ENCODE measurements at regions not wholly inside any gene's neighbourhood (a gene's known extent, or its start where the extent isn't known, plus 50 kb on each side); places are given as distances from the start of the nearest gene placed in this dataset.
A peak's percentile ranks its signal among the peaks of the same experiment; 100 is the strongest.
"Not testable (repeated sequence)": the region's sequence is repeated elsewhere in the genome, so short reads cannot be mapped to it uniquely, and the experiment has no call there.

GRCh38 chr12:63406781-63407180 lies 255.8 kb upstream of the AVPR1A start:
- no peak for DNase-seq (ENCODE audit: low spot score)

DNA sequence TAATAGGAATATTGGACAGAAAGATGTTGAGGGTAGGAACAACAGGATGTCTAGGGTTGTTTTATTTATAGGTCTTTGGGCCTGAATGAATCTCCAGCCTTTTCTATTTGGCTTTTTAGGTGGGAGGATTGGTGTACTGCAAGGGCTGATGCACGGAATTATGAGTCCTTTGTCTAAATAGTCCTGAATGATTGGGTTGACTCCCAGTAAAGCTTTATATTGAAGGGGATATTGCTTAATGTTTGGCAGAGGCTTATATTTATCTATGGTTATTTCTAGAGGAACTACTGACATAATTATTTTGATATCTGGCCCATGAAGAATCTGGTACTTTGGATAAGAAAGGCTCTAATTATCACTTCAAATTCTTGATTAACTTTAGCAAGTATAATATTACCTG lies 253.6 kb upstream of the AVPR1A start:
- DNase-seq (ENCODE audit: low spot score), result no peak

- DNase-seq (ENCODE audit: low spot score), result no peak
Observed at GRCh38 chr12:63403256-63403655, 252.3 kb upstream of the AVPR1A start.

- no peak for DNase-seq (ENCODE audit: low spot score)
Observed at GRCh38 chr12:63400718-63401117, 249.7 kb upstream of the AVPR1A start.

DNA sequence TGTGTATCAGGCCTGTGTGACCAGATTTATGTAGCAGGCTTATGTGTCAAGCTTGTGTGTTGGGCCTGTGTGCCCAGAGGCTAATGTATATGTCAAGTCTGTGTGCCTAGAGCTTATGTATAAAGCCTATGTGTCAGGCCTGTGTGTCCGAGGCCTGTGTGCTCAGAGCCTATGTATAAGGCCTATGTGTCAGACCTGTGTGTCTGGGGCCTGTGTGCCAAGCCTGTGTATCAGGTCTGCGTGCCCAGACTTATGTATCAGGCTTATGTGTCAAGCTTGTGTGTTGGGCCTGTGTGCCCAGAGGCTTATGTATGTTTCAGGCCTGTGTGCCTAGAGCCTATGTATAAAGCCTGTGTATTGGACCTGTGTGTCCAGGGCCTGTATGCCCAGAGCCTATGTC lies 249.3 kb upstream of the AVPR1A start:
- DNase-seq (ENCODE audit: low spot score), result no peak

DNA sequence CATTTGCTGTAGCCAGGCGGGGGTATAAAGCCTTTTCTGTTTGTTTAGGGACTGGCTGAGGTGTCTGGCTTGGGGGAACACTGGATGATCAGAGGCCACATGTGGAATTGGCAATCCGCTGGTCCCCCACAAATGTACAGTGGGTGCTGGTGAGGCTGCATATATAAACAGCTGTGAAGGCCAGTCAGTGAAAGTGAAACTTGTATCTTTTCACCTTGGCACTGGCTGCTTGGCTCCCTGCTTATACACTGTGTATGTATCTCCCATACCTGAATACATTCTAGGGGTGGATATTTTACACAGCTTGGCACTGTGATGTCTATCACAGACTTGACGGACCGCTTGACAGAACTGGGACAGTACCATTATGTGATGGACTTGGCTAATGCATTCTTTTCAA lies 246.8 kb upstream of the AVPR1A start:
- no peak for DNase-seq (ENCODE audit: low spot score)

DNA sequence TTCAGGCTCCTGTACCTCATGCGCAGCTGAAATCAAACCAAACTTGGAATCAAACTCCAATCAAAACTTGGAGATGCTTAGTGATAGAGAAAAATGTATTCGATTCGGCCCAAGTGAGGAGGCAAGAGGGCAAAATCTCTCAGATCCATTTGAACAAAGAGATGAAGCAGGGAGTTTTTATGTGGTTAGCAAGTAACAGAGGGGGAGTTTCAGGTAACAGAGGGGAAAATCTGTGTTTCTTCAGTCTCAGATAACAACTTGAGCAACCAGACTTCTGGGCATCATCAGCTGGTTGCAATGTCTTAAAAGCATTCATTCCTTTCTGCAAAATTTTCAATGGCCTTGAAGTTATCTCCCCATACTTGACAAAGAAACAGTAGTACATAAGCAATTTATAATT lies 245.1 kb upstream of the AVPR1A start:
- DNase-seq (ENCODE audit: low spot score), result no peak

GRCh38 chr12:63394983-63395382 lies 244.0 kb upstream of the AVPR1A start:
- DNase-seq (ENCODE audit: low spot score), result no peak

GRCh38 chr12:63394349-63394748 lies 243.3 kb upstream of the AVPR1A start:
- no peak for DNase-seq (ENCODE audit: low spot score)

DNA sequence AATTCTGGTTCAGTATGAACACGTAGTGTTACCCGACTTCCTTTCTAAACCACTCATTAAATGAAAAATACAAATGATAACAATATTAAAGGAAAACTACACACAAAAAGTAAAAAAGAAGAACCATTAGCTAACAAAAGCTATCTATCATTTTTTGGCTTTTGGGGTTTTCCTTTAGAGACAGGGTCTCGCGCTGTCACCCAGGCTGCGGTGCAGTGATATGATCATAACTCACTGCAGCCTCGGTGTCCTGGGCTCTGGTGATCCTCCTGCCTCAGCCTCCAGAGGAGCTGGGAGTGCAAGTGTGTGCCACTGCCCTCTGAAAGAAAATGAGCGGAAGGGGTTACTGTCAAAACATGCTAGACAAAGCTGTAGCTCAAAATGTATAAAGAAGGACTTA lies 238.2 kb upstream of the AVPR1A start:
- no peak for DNase-seq (ENCODE audit: low spot score)

GRCh38 chr12:63387771-63388170 lies 236.8 kb upstream of the AVPR1A start:
- DNase-seq (ENCODE audit: low spot score), result no peak

- no peak for DNase-seq (ENCODE audit: low spot score)
Observed at GRCh38 chr12:63382930-63383329, 231.9 kb upstream of the AVPR1A start.

DNA sequence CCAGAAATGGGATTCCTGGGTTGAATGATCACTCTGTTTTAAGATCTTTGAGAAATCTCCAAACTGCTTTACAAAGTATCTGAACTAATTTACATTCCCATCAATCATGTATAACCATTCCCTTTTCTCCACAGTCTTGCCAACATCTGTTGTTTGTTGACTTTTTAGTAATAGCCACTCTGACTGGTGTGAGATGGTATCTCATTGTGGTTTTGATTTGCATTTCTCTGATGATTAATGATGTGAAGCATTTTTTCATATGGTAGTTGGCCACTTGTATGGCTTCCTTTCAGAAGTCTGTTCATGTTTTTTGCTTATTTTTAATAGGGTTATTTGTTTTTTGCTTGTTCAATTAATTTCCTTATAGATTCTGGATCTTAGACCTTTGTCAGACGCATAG lies 211.8 kb upstream of the AVPR1A start:
- no peak for DNase-seq (ENCODE audit: low spot score)

GRCh38 chr12:63362166-63362565 lies 211.2 kb upstream of the AVPR1A start:
- DNase-seq (ENCODE audit: low spot score), result no peak

- no peak for DNase-seq (ENCODE audit: low spot score)
Observed at GRCh38 chr12:63354969-63355368, 204.0 kb upstream of the AVPR1A start.

DNA sequence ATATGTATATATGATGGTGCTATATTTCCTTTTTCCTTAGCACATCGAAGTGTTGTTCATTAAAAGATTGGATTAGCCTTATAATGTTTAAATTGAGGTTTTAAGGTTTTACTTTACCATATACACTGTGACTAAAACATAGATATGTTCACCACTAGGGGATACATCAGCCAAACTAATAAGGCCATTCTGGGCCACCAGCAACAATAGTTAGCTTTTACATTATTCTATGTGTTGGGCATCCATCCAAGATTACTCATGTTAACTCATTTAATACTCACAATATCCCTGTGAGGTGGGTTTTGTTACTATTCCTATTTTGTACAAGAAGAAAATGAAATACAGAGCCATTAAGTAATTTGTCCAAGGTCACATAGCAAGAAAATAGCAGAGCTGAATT lies 202.6 kb upstream of the AVPR1A start:
- DNase-seq (ENCODE audit: low spot score), result no peak

DNA sequence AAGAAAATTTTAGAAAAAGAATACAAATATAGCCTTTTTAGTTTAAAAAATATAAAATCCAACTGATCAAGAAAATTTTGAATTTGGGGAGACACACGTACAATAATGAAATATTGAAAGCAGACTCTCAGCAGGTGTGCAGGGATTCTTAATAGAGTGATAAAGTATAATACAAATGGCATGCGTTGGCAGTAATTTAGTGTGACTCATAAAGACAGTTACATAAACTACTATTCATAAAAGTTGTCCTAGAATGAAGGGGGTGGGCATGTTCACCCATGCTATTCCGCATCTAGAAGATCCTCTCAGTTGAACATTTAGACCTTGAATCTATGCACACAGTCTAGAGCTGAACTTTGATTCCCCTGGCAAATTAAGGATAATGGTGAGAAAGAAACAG lies 200.4 kb upstream of the AVPR1A start:
- no peak for DNase-seq (ENCODE audit: low spot score)

DNA sequence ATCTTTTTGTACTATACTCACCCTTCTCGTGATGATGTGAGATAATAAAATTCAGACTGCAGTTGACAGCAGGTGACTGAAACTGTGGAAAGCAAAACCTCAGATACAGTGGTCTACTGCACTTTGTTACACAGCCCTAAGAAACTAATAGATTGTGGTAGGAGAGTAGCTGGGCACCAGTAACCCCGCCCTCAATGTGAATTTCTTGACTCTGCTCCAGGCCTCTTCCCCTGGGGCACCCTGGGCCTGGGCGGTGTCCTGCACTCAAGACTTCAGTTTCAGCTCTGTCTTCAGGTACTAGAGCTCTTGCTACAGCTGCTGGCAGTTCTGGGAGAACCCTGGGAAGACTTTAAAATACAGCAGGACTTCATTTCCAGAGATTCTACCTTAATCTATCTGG lies 197.6 kb upstream of the AVPR1A start:
- DNase-seq (ENCODE audit: low spot score), result no peak

DNA sequence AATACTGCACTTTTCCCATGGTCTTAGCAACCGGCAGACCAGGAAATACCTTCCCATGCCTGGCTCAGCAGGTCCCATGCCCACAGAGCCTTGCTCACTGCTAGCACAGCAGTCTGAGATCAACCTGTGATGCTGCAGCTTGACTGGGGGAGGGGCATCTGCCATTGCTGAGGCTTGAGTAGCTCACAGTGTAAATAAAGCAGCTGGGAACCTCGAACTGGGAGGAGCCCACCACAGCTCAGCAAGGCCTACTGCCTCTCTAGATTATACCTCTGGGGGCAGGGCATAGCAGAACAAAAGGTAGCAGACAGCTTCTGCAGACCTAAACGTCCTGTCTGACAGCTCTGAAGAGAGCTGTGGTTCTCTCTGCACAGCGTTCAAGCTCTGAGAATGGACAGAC lies 186.2 kb upstream of the AVPR1A start:
- not testable (repeated sequence) for DNase-seq (ENCODE audit: low spot score)

DNA sequence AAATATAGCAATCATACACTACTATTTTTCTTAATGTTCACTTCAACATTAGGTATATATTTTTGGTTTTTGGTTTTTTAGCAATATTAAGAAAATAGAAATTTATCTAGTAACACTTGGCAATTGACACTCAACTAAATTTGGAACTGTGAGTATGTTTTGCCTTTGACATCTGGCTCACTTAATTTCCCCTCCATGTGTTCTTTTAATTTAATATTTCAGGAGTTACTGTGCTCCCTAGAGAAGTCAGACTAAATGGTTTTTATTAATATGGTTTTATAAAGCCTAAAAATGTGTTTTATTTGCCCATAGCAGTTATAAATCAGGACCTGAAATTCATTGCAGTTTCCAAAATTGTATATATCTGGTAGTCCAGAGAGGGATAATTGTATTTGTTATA lies 175.3 kb upstream of the AVPR1A start:
- no peak for DNase-seq (ENCODE audit: low spot score)

DNA sequence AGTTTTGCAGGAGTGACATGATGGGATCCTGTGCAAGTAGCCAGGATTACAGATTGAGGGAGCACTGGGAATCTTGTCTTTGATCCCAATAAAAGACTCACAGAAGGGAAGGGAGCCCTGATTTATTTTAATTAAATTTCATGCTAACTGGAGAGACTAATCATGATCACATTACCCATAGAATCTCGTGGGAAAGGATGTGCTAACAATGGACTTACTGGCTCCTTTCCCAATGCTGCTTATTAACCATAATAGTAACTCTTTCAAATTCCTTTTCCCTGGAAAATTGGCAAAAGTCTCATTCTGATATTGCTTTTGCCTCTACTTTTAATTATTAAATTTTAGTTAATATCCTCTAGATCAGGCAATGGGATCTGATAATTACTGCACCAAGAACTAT lies 174.8 kb upstream of the AVPR1A start:
- DNase-seq (ENCODE audit: low spot score), result no peak

GRCh38 chr12:63323942-63324341 lies 172.9 kb upstream of the AVPR1A start:
- DNase-seq (ENCODE audit: low spot score), result no peak

GRCh38 chr12:63321373-63321772 lies 170.4 kb upstream of the AVPR1A start:
- DNase-seq (ENCODE audit: low spot score), result no peak

- no peak for DNase-seq (ENCODE audit: low spot score)
Observed at GRCh38 chr12:63319936-63320633, 169.1 kb upstream of the AVPR1A start.

- DNase-seq (ENCODE audit: low spot score), result peak; percentile 22
Observed at GRCh38 chr12:63319386-63319785, 168.4 kb upstream of the AVPR1A start.

Measured in iPS-NIHi11 (cell line).